ENCODE measurements at regions not wholly inside any gene's neighbourhood (a gene's known extent, or its start where the extent isn't known, plus 50 kb on each side); places are given as distances from the start of the nearest gene placed in this dataset.
A peak's percentile ranks its signal among the peaks of the same experiment; 100 is the strongest.

GRCh38 chr4:130747842-130748241, 1651.9 kb downstream of the C4orf33 start:
- DNase-seq (no peak), ATAC-seq (ENCODE audit: low read depth) (no peak)
- WGBS, 2 experiments (ENCODE audit: extremely low coverage in 2 of 2, insufficient read length in 1 of 2): no CpG with 5 or more reads among the region's 1 CpG
- POLR2A ChIA-PET (ENCODE audit: unreplicated experiment): no interaction called here
- Histone ChIP-seq H3K36me3 (ENCODE audit: control insufficient read depth, insufficient read depth, low read length) (no peaks in the 10 kb centered on the region), H4K8ac (ENCODE audit: low read depth in 2 of 2, low read length in 2 of 2) (no peak overlapping the region), H3K14ac (replicated peaks; ENCODE audit: low read depth, low read length) (no peak overlapping the region), H2BK120ac (ENCODE audit: low read depth, low read length) (no peak overlapping the region), H3K23ac (ENCODE audit: low read depth, low read length) (no peak overlapping the region), H3K9me1 (ENCODE audit: insufficient read depth, low read length) (no peaks in the 10 kb centered on the region), H3K27me3 (ENCODE audit: control insufficient read depth, insufficient read depth, low read length) (no peaks in the 10 kb centered on the region), H2AK9ac (replicated peaks; ENCODE audit: low read depth, low read length, poor library complexity) (no peak overlapping the region), H4K5ac (ENCODE audit: low read depth, low read length) (no peak overlapping the region), H3K4me3 (ENCODE audit: insufficient read depth, low read depth, low read length) (no peak overlapping the region), H2BK5ac (ENCODE audit: low read depth, low read length, poor library complexity, severe bottlenecking) (no peak overlapping the region), H3K9me3 (ENCODE audit: control insufficient read depth, insufficient read depth, low read length) (no peaks in the 10 kb centered on the region), H3K79me1 (ENCODE audit: low read depth in 1 of 2, low read length in 2 of 2) (no peaks in the 10 kb centered on the region), H2AFZ (replicated peaks; ENCODE audit: low read length, poor library complexity) (no peak overlapping the region), H3K56ac (ENCODE audit: extremely low read depth, insufficient read depth, low read length) (no peak overlapping the region), H2AK5ac (ENCODE audit: low read depth, low read length) (no peak overlapping the region), H2BK15ac (ENCODE audit: low read depth, low read length) (no peak overlapping the region), H3K4ac (ENCODE audit: low read depth, low read length) (no peak overlapping the region), H3K4me2 (ENCODE audit: low read depth, low read length) (no peak overlapping the region), H3K9ac (ENCODE audit: low read depth, low read length) (no peak overlapping the region), H3K27ac (ENCODE audit: insufficient read depth, low read length) (no peak overlapping the region), H3K18ac (ENCODE audit: low read depth, low read length) (no peak overlapping the region), H3K4me1 (ENCODE audit: control insufficient read depth, insufficient read depth, low read length) (no peaks in the 10 kb centered on the region), H4K91ac (ENCODE audit: insufficient read depth, low read depth, low read length) (no peak overlapping the region), H4K20me1 (ENCODE audit: insufficient read depth, low read length) (no peaks in the 10 kb centered on the region), H2BK20ac (ENCODE audit: low read depth, low read length) (no peak overlapping the region)
- in situ Hi-C loops (cut with MboI; ENCODE audit: low sequenced_read_pairs) (no loop called here), dilution Hi-C loops (cut with HindIII; ENCODE audit: low sequenced_read_pairs, unreplicated experiment) (no loop called here), intact Hi-C loops (cut with micrococcal nuclease) (no loop called here)
- BruUV-seq (replicated peaks): no TSS peak
- TF ChIP-seq MXI1 (IDR thresholded peaks at IDR 0.05; ENCODE audit: borderline replicate concordance, low read depth, low read length): no peak
- peak; percentile 19; the same call in 1 of the 2 replicates for TF ChIP-seq CTCF (conservative IDR thresholded peaks at IDR 0.05; ENCODE audit: low read depth, low read length)
- CTCF ChIA-PET: no interaction called here

All from IMR-90 (cell line).